ENCODE measurements at regions not wholly inside any gene's neighbourhood (a gene's known extent, or its start where the extent isn't known, plus 50 kb on each side); places are given as distances from the start of the nearest gene placed in this dataset.

- H3K4me3 ChIP-seq (ENCODE audit: low read depth, low read length) = no peak overlapping the region
- H3K9ac ChIP-seq (ENCODE audit: low read length) = no peak overlapping the region
- H3K9me3 ChIP-seq (ENCODE audit: control insufficient read depth, insufficient read depth, low read depth, low read length) = no peaks in the 10 kb centered on the region
- H3K27me3 ChIP-seq (ENCODE audit: control insufficient read depth, insufficient read depth, low read length) = no peaks in the 10 kb centered on the region
- peaks cover 16% of the 10 kb centered on the region for H3K4me1 ChIP-seq (ENCODE audit: control insufficient read depth, insufficient read depth, low read length)
- H3K36me3 ChIP-seq (ENCODE audit: control insufficient read depth, insufficient read depth, low read length) = no peaks in the 10 kb centered on the region
- no peak overlapping the region for H3K27ac ChIP-seq (ENCODE audit: low read depth, low read length)
These were observed 161.7 kb downstream of the BTG1 start for GRCh38 chr12:91983935-91984334.

GRCh38 chr12:91982946-91983345 is 162.7 kb downstream of the BTG1 start:
- Histone ChIP-seq H3K4me1 (ENCODE audit: control insufficient read depth, insufficient read depth, low read length) (peaks cover 16% of the 10 kb centered on the region), H3K4me3 (ENCODE audit: low read depth, low read length) (no peak overlapping the region), H3K9ac (ENCODE audit: low read length) (no peak overlapping the region), H3K9me3 (ENCODE audit: control insufficient read depth, insufficient read depth, low read depth, low read length) (no peaks in the 10 kb centered on the region), H3K27ac (ENCODE audit: low read depth, low read length) (no peak overlapping the region), H3K36me3 (ENCODE audit: control insufficient read depth, insufficient read depth, low read length) (no peaks in the 10 kb centered on the region), H3K27me3 (ENCODE audit: control insufficient read depth, insufficient read depth, low read length) (no peaks in the 10 kb centered on the region)

- Histone ChIP-seq H3K4me1 (ENCODE audit: control insufficient read depth, insufficient read depth, low read length) (peaks cover 8% of the 10 kb centered on the region; the same call in 1 of the 2 replicates), H3K9me3 (ENCODE audit: control insufficient read depth, insufficient read depth, low read depth, low read length) (no peaks in the 10 kb centered on the region), H3K9ac (ENCODE audit: low read length) (no peak overlapping the region), H3K27ac (ENCODE audit: low read depth, low read length) (no peak overlapping the region), H3K4me3 (ENCODE audit: low read depth, low read length) (no peak overlapping the region), H3K27me3 (ENCODE audit: control insufficient read depth, insufficient read depth, low read length) (no peaks in the 10 kb centered on the region), H3K36me3 (ENCODE audit: control insufficient read depth, insufficient read depth, low read length) (no peaks in the 10 kb centered on the region)
These were observed 165.2 kb downstream of the BTG1 start for GRCh38 chr12:91980389-91980821.

- Histone ChIP-seq H3K27ac (ENCODE audit: low read depth, low read length) (no peak overlapping the region), H3K27me3 (ENCODE audit: control insufficient read depth, insufficient read depth, low read length) (no peaks in the 10 kb centered on the region), H3K4me1 (ENCODE audit: control insufficient read depth, insufficient read depth, low read length) (no peaks in the 10 kb centered on the region)
These were observed 167.5 kb downstream of the BTG1 start for GRCh38 chr12:91978143-91978542.

GRCh38 chr12:91975891-91976290 is 169.8 kb downstream of the BTG1 start:
- Histone ChIP-seq H3K36me3 (ENCODE audit: control insufficient read depth, insufficient read depth, low read length) (no peaks in the 10 kb centered on the region), H3K27ac (ENCODE audit: low read depth, low read length) (no peak overlapping the region), H3K9ac (ENCODE audit: low read length) (no peak overlapping the region), H3K27me3 (ENCODE audit: control insufficient read depth, insufficient read depth, low read length) (no peaks in the 10 kb centered on the region), H3K4me1 (ENCODE audit: control insufficient read depth, insufficient read depth, low read length) (no peaks in the 10 kb centered on the region), H3K9me3 (ENCODE audit: control insufficient read depth, insufficient read depth, low read depth, low read length) (peaks cover 2% of the 10 kb centered on the region; the same call in 1 of the 2 replicates), H3K4me3 (ENCODE audit: low read depth, low read length) (no peak overlapping the region)

More at GRCh38 chr12:91978143-91978542, 167.5 kb downstream of the BTG1 start:
- H3K9me3 ChIP-seq (ENCODE audit: control insufficient read depth, insufficient read depth, low read depth, low read length) = no peaks in the 10 kb centered on the region
- H3K36me3 ChIP-seq (ENCODE audit: control insufficient read depth, insufficient read depth, low read length) = no peaks in the 10 kb centered on the region
- H3K4me3 ChIP-seq (ENCODE audit: low read depth, low read length) = no peak overlapping the region
- H3K9ac ChIP-seq (ENCODE audit: low read length) = no peak overlapping the region

- Histone ChIP-seq H3K9me3 (ENCODE audit: control insufficient read depth, insufficient read depth, low read depth, low read length) (peaks cover 13% of the 10 kb centered on the region), H3K27me3 (ENCODE audit: control insufficient read depth, insufficient read depth, low read length) (no peaks in the 10 kb centered on the region), H3K4me3 (ENCODE audit: low read depth, low read length) (no peak overlapping the region), H3K9ac (ENCODE audit: low read length) (no peak overlapping the region), H3K36me3 (ENCODE audit: control insufficient read depth, insufficient read depth, low read length) (no peaks in the 10 kb centered on the region), H3K27ac (ENCODE audit: low read depth, low read length) (no peak overlapping the region), H3K4me1 (ENCODE audit: control insufficient read depth, insufficient read depth, low read length) (no peaks in the 10 kb centered on the region)
These were observed 171.0 kb downstream of the BTG1 start for GRCh38 chr12:91974541-91975085.

- no peak overlapping the region for H3K4me3 ChIP-seq (ENCODE audit: low read depth, low read length)
- peaks cover 14% of the 10 kb centered on the region for H3K9me3 ChIP-seq (ENCODE audit: control insufficient read depth, insufficient read depth, low read depth, low read length)
- H3K36me3 ChIP-seq (ENCODE audit: control insufficient read depth, insufficient read depth, low read length) = no peaks in the 10 kb centered on the region
- no peaks in the 10 kb centered on the region for H3K4me1 ChIP-seq (ENCODE audit: control insufficient read depth, insufficient read depth, low read length)
- no peak overlapping the region for H3K27ac ChIP-seq (ENCODE audit: low read depth, low read length)
- no peaks in the 10 kb centered on the region for H3K27me3 ChIP-seq (ENCODE audit: control insufficient read depth, insufficient read depth, low read length)
- no peak overlapping the region for H3K9ac ChIP-seq (ENCODE audit: low read length)
These were observed 171.8 kb downstream of the BTG1 start for GRCh38 chr12:91973813-91974212.

GRCh38 chr12:91972896-91973295 is 172.8 kb downstream of the BTG1 start:
- no peak overlapping the region for H3K4me3 ChIP-seq (ENCODE audit: low read depth, low read length)

GRCh38 chr12:91968777-91969171 is 176.9 kb downstream of the BTG1 start:
- peaks cover 14% of the 10 kb centered on the region for H3K9me3 ChIP-seq (ENCODE audit: control insufficient read depth, insufficient read depth, low read depth, low read length)
- no peak overlapping the region for H3K9ac ChIP-seq (ENCODE audit: low read length)
- H3K36me3 ChIP-seq (ENCODE audit: control insufficient read depth, insufficient read depth, low read length) = no peaks in the 10 kb centered on the region
- H3K27me3 ChIP-seq (ENCODE audit: control insufficient read depth, insufficient read depth, low read length) = no peaks in the 10 kb centered on the region
- H3K4me3 ChIP-seq (ENCODE audit: low read depth, low read length) = no peak overlapping the region
- no peaks in the 10 kb centered on the region for H3K4me1 ChIP-seq (ENCODE audit: control insufficient read depth, insufficient read depth, low read length)
- H3K27ac ChIP-seq (ENCODE audit: low read depth, low read length) = no peak overlapping the region

More at GRCh38 chr12:91972896-91973295, 172.8 kb downstream of the BTG1 start:
- Histone ChIP-seq H3K27ac (ENCODE audit: low read depth, low read length) (no peak overlapping the region), H3K36me3 (ENCODE audit: control insufficient read depth, insufficient read depth, low read length) (no peaks in the 10 kb centered on the region), H3K9me3 (ENCODE audit: control insufficient read depth, insufficient read depth, low read depth, low read length) (peaks cover 14% of the 10 kb centered on the region), H3K9ac (ENCODE audit: low read length) (no peak overlapping the region), H3K27me3 (ENCODE audit: control insufficient read depth, insufficient read depth, low read length) (no peaks in the 10 kb centered on the region), H3K4me1 (ENCODE audit: control insufficient read depth, insufficient read depth, low read length) (no peaks in the 10 kb centered on the region)

GRCh38 chr12:91968076-91968776 is 177.4 kb downstream of the BTG1 start:
- Histone ChIP-seq H3K36me3 (ENCODE audit: control insufficient read depth, insufficient read depth, low read length) (no peaks in the 10 kb centered on the region), H3K27me3 (ENCODE audit: control insufficient read depth, insufficient read depth, low read length) (no peaks in the 10 kb centered on the region), H3K9ac (ENCODE audit: low read length) (no peak overlapping the region), H3K9me3 (ENCODE audit: control insufficient read depth, insufficient read depth, low read depth, low read length) (peaks cover 14% of the 10 kb centered on the region), H3K4me1 (ENCODE audit: control insufficient read depth, insufficient read depth, low read length) (no peaks in the 10 kb centered on the region), H3K4me3 (ENCODE audit: low read depth, low read length) (no peak overlapping the region), H3K27ac (ENCODE audit: low read depth, low read length) (no peak overlapping the region)

- no peaks in the 10 kb centered on the region for H3K36me3 ChIP-seq (ENCODE audit: control insufficient read depth, insufficient read depth, low read length)
- no peak overlapping the region for H3K9ac ChIP-seq (ENCODE audit: low read length)
- H3K9me3 ChIP-seq (ENCODE audit: control insufficient read depth, insufficient read depth, low read depth, low read length) = peaks cover 14% of the 10 kb centered on the region
- H3K27me3 ChIP-seq (ENCODE audit: control insufficient read depth, insufficient read depth, low read length) = no peaks in the 10 kb centered on the region
- H3K4me3 ChIP-seq (ENCODE audit: low read depth, low read length) = no peak overlapping the region
- no peak overlapping the region for H3K27ac ChIP-seq (ENCODE audit: low read depth, low read length)
- H3K4me1 ChIP-seq (ENCODE audit: control insufficient read depth, insufficient read depth, low read length) = no peaks in the 10 kb centered on the region
These were observed 178.1 kb downstream of the BTG1 start for GRCh38 chr12:91967590-91967989.

Data from HUES6 (cell line).